ENCODE measurements at regions not wholly inside any gene's neighbourhood (a gene's known extent, or its start where the extent isn't known, plus 50 kb on each side); places are given as distances from the start of the nearest gene placed in this dataset.

DNA sequence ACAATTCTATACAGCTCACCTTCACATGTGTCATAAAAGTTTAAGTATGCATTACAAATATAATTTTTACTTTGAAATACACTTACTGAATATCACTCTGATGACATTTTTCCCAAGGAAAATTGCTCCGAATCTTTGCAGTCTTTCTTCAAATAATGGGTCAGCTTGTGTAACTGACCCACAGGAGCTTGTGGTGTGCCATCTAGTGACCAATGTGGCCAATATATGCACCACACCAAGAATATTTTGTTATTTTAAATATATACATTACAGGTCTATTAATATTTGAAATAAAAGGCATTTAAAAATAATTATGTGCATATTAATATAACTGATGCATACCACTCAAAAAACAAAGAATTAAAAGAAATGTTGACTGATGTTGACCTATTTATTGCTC lies 271.4 kb downstream of the TBX15 start:
- DNase-seq: no peak

DNA sequence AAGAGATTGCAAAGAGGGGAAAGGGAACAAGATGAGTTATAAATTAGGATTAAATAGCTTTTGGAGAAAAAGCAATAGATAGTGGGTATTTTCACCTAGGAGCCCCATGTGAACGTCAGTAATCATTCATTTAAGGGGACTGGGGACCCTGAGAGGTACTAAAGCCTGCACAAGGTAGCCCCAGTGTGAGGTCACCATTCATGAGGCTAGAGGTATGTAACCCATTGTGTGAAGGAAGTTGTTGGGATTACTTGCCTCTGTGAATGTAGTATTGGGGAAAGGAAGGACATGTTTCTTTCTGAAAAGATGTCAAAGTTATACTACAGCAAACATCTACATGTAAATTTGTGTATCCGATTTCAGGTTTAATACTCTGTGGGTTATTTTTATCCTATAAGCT lies 276.8 kb downstream of the TBX15 start:
- no peak for DNase-seq

DNA sequence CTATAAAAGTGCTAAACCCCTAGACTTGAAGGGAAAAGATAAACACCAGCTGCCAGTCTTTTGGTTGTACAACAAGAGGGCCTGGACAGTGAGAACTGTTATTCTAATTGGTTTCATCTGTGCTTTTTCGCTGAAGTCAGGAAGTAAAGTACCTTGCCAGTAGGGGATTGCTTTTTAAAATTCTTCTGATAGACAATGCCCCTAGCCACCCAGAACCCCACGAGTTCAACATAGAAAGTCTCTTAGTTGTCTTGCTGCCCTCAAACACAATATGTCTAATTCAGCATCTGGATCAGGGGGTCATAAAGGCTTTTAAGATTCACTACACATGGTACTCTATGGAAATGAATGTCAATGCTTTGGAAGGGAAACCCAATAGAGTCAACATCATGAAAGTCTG lies 289.2 kb downstream of the TBX15 start:
- DNase-seq: no peak

DNA sequence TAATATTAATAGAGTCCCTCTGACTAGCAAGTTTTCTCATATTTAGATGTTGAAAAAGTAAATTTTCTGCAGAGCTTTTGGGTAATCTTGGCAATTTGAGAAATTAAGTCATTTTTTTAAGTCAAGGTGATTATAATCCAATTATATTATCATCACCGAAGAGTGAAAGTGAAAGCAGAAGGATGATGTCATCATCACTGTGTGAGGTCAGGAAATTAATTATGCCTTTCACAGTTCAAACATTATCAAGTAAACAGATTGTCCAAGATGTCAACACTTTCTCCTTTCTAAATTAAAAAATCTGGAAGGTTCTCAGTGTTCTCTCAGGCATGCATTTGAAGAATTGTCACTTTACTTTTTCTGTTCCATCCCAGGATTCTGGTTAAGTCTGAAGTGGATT lies 296.0 kb downstream of the TBX15 start:
- DNase-seq: no peak

DNA sequence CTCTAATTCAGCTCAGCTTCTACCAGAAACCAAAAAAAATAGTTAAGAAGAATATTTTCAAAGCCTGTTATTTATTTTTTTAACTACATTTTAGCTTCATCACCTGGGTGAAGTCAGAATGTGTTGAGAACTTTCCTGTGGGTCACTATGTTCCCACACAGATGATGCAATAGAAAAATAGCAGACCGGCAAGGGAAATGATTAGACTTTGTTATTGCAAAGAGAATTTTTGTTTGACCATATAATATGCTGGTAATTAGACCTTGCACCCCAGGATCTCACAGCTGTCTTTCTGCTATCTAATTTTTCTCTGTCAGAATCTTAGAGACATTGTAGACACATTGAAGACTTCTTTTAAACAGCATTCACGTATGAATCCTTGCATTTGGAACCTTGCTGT lies 299.3 kb downstream of the TBX15 start:
- no peak for DNase-seq

DNA sequence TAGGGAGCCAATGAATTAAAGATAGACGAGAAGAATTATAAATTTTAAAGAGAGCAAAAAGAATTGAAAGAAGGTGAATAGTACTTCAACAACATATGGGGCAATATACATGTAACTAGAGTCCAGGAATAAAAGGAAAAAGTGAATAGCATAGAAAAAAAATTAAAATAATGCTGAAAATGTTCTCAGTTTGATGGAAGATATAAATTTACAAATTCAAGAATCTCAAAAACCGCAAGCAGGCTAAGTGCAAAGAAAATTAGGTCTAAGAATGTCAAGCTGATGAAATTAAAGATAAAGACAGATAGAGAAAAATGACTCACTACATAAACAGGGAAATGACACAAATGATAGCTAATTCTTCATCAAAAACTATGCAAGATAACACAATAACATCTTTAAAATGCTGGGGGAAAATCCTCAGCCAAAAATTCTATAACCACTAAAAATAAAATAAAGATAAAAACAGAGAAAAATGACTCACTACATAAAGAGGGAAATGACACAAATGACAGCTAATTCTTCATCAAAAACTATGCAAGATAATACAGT lies 326.3 kb downstream of the TBX15 start:
- no peak for DNase-seq

DNA sequence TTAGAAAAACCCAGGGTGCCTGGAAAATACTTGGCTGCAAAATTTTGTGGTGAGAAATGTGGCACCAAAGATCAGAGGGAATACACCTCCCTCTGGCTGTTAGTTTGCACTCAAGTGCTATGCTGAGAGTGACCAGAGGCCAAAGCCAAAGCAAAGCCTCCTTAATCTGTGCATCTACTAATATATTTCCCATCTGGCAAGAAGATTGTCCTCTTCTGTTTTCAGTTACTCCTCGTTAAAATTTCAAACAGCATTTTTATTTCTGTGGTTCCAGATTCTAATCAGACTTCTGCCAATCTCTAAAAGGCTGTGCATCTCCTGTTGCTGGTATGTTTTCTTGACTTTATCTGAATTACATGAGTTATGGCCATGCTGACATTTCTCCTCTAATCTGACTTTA lies 327.4 kb downstream of the TBX15 start:
- DNase-seq: no peak

DNA sequence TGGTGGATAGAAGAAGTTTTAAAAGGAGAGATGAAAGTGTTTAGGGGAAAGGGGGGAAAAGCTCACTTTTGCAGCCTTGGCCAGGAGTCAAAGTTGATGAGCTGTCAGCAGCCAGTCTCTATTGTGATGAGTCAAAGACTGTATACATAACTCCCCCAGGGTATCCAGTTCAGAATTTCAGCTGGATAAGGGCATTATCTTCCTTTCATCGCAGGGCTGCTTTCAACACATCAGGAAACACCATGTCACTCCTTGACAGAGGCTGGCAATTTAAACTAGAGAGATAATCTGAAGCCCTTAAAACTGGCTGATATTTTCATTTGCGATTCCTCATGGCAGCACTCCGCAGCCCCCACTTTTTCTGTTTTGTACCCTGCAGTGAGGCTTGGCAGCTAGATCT lies 328.5 kb downstream of the TBX15 start:
- no peak for DNase-seq

DNA sequence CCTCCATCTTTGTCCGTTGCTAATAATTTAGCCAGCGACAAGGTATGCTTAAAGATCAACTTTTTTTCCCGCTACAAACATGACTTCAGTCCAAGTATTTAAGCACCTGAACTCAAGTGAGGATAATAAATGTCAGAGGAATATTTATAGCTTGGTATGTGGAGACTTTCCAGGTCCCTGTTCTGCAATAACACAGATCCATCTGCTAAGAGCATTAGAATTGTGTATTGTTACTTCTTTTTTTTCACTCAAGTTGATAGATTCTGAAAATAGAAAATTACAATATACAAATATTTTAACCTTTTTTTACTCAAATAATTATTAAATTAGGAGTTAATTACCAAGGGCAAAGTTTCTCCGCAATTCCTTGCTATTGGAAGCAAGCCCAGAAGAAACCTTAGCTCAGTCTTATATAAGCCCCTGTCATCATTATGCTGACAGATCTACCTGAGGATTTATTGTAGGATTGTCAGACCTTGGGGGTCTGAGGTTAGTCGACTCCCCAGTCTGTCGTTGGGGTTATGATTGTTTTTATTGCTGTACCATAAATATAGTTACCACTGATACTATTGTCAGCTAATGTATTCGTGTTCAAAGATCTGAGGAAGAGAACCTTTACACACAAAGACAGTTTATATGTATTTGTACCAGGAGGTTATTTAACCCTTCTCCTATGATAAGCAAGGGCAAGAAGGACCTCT lies 337.9 kb downstream of the TBX15 start:
- DNase-seq: no peak

DNA sequence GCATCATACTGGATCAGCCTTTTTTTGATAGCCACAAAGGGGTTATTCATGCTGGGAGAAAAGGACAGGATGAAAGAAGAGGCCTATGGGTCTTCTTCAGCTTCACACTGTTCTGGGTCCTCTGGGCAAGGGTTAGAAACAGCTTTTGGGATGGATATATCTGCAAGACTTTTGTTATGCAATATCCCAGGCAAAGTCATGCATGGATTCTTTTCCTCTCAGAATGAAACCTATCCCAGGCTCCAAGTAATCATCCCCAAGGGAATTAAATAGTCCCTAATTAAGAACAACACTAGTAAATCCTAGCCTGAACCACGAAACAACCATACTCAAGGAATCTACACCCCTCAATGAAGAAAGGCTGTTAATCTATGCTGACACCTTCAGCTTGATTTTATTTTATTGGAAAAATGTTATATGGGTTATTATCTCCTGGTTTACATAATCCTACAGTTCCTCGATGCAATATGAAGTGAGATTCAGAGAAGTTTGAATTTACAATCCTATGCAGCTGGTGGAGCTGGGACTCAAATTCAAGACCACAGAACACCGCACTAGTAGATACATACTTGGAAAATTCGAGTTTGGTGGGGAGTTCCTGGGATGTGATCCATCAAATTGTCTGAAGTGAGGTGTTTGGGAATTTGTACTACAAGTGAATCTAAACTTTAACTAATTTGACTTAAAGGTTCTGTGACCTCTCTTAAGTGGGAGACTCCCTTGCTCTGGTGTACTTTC lies 338.6 kb downstream of the TBX15 start:
- no peak for DNase-seq

DNA sequence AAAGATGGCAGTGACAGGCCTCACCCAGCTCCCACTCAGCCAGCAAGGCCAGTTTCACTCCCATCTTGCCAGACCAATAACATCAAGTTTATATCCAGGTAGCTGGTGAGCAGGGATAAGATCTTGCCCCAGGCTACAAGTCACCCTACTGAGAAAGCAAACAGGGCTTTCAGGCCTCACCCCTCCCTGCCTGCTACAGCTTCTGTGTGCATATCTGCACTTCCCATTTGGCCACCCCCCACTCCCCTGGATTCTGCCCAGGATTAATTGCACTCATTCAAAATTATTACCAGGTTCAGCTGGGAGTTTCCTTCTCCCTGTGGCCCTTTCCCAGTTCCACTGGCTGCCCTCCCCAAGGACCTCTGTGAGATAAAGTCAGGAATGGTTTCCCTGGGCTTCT lies 352.1 kb downstream of the TBX15 start:
- no peak for DNase-seq

DNA sequence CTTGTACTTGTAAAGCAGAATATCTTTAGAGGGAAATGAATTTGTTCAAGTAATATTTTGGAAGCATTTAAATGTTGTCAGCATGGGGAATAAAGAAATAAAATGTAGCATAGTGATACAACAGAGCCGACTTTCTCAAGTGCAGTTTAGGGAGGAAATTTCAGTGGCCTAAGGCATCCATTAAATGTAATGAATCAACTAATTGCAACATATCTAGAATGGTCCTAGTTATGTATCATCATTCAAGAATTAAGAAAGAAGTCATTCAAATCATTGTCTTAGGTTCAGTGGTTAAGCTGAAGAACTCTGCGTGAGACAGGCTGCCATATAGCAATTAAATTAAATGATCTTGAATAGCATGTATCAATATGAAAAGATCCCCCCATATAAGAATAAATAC lies 360.7 kb downstream of the TBX15 start:
- no peak for DNase-seq

DNA sequence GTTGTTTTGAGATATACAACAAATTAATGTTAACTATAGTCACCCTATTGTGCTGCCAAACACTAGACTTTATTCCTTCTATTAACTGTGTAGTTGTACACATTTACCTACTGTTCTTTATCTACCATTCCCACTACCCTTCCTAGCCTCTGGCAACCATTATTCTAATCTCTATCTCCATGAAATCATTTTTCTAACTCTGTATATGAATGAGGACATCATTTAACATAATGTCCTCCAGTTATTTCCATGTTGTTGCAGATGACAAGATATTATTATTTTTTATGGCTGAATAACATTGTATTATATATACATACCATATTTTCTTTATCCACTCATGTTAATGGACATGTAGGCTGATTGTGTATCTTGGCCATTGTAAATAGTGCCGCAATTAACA lies 366.3 kb downstream of the TBX15 start:
- DNase-seq: no peak

DNA sequence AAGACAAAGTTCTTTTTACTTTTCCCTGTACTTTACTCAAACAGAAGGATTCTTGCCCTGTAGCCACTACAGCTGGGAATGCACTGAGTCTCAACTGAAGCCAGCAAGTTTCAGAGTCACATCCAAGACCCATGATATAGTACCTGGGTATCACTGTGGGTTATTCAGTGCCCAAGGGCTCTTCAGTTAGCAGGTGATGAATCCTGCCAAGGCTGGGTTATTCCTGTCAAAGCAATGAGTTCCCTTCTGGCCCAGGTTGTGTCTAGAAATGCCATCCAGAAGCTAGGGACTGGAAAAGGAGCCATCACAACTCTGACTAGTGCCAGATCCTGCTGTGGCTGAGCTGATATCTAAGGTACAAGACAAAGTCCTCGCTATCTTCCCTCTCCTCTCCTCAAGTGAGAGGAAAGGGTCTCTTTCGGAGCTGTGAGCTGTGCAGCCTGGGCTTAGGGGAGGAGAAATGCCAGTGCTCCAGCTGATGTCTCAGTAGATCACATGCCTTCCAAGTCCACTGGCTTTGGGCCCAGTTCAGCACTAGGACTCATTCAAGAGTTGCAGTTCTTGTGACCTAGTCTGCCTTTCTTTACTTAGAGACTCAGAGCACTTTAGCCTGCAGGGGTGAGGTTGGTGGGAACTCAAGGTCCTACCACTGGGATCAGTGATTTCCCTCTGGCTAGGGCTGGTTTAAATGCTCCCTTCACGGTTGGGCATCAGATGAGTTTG lies 369.4 kb downstream of the TBX15 start:
- DNase-seq: no peak

DNA sequence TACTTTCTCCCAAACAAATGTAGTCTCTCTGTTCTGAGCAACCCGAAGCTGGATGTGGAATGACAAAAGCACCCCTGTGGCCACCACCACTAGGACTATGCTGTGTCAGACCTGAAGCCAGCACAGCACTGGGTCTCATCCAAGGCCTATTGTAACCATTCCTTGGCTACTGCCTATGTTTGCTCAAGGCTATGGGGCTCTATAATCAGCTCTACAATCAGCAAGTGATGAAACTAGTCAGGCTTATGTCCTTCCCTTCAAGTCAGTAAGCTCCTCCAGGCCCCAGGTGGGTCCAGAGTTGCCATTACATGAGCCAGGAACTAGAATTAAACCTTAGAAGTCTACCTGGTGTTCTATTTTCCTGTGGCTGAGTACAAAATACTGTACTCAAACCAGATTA lies 370.2 kb downstream of the TBX15 start:
- DNase-seq: no peak

DNA sequence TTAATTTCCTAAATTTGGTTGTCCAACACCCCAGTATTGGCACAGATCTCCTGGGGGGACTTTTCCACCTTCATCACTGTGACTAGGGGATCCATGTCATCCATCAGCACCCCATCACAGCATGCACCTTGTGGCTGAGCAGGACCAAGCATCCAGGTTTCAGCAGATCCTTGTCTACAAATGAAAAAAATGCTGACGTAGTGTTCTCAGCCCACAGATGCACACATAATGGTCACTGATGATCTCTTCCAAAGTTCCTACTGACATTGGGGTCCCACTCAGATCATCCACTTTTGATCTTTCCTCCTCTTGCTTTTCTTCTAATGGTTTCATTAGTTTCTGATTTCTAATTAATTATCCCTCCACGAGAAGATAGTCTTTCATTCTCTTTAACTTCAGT lies 373.1 kb downstream of the TBX15 start:
- no peak for DNase-seq

DNA sequence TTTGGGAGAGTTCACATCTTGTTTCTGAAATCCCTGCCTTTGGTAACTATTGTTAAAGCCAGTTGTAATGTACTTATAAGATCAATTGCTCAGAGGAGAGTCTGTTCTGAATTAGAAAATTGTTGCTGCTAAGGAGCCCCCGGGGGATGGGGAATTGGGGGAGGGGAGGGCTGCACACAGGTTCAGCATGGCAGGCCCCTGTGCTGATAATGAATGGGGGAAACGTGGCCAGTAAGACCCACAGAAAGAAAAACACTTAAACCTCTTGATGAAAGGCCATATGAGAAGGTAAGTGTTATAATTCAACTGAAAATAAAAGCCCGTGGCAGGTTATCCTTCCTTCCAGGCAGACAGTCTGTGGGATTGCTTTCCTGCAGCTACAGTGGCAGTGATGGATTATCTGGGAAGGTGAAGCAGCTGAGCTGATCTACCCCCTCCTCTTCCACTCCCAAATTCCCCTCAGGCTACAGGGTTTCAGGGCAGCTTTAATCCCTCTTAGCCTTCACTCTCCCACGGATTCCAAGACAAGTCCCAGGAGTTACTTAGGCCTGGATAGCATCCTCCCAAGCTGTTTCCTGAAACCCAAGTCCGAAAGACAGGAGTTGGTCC lies 398.8 kb downstream of the TBX15 start:
- DNase-seq: no peak

DNA sequence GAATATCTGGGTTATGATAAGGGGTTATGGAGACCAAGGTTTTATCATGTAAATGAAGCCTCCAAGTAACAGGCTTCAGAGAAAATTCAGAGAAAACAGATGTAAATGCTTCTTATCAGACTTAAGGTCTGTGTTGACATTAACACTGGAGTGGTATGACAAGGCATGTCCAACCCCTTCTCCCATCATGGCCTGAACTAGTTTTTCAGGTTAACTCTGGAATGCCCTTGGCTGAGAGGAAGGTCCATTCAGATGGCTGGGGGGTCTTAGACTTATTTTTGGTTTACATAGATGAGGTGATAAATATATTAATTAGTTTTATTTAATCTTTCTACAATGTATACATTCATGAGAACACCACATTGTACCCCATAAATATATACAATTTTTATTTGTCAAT lies 399.6 kb downstream of the TBX15 start:
- peak; percentile 1 for DNase-seq

DNA sequence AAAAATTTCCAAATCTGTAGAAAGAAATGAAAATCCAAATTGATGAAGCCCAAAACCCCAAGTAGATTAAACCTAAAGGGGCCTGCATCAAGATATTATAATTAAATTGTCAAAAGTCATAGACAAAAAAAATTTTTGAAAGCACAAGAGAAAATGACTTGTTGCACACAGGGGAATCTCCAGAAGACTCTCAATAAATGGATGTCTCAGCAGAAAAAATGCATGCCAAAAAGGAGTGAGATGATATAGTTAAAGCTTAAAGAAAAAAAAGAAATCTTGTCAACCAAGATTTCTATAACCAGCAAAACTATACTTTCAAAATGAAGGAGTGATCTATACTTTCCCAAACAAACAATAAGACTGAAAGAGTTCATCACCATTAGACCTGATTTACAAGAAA lies 393.2 kb upstream of the SPAG17 start:
- DNase-seq: no peak

DNA sequence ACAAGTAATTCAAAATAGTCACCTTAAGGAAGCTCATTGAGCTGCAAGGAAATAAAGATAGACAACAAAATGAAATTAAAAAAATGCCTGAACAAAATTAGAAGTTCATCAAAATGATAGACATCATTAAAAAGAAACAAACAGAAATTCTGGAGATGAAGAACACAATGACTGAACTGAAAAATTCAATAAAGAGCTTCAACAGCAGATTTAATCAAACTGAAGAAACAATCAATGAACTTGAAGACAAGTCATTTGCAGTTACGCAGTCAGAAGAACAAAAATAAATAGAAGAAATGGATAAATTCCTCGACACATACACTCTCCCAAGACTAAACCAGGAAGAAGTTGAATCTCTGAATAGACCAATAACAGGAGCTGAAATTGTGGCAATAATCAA lies 390.0 kb upstream of the SPAG17 start:
- DNase-seq: no peak

DNA sequence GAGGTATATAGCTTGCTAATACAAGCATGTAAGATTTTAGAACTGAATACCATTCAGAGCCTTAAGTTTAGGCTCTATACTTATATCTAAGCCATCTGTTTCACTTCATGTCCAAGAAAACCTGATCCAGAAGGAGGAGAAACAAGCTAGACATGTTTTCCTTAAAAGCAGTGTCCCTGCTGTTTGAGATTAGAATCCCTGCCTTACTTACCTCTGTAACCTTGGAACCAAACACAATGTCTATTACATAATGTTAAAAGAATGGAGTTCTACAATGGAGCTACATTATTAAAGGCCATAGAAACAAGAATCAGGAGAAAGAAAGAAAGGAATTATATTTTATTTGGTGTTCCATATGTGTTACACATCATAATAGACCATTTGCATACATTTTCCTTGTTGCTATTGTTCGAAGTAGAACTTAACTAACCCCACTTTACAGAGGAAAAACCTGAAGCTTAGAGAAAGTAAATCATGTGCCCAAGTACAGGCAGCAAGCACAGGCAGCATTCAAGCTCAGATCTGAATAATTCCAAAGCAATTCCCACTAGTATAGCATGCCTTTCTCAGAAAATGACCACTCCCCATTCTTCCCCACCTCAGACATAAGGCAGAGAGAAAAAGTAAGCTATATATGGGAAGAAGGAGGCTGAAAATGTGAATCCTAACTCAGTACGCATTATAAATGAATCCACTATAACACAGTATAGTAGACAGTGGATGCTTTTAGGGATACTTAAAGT lies 380.1 kb upstream of the SPAG17 start:
- no peak for DNase-seq

Data from NCI-H510A (cell line).